Pancreas (tissue), 10 donors: ENCODE measurements at regions not wholly inside any gene's neighbourhood (a gene's known extent, or its start where the extent isn't known, plus 50 kb on each side); places are given as distances from the start of the nearest gene placed in this dataset.

Experiments used
- ATAC-seq, 4 donors: fragments of 200-7000 bp; cut with Tn5 transposase; one replicate each; pipeline versions ENCODE4 v1.8.0 to v1.9.1; 2020; ENCODE audit warnings: mild to moderate bottlenecking in 4 of 4, moderate library complexity in 4 of 4
- DNase-seq, 6 donors: peaks; one replicate each; pipeline ENCODE4 v3.0.0-alpha.2; 2020
- FAIRE-seq: peaks from 2 replicates; lab custom pipeline; 2012; peaks lifted over from hg19 to GRCh38; lab: Jason Lieb, UNC
- H3K27ac ChIP-seq, 4 donors: fragments of 200-600 bp; sonication (generic); 1 replicate in 3 of 4; 2 replicates in 1 of 4; pipeline versions ENCODE4 v1.5.0 to v1.8.0; 2020
- H3K27me3 ChIP-seq, 4 donors: fragments of 200-600 bp; one replicate each; pipeline ENCODE4 v1.8.0; 2021
- H3K36me3 ChIP-seq, 3 donors: fragments of 200-600 bp; sonication (generic) in 1 of 3; one replicate each; pipeline versions ENCODE4 v1.5.0 to v1.8.0; 2020 to 2021
- H3K4me1 ChIP-seq, 3 donors: fragments of 200-600 bp; one replicate each; pipeline ENCODE4 v1.8.0; 2021
- H3K4me3 ChIP-seq, 4 donors: fragments of 200-600 bp; sonication (generic) in 2 of 4; one replicate each; pipeline versions ENCODE4 v1.5.0 to v1.8.0; 2020 to 2021
- H3K9me3 ChIP-seq, 4 donors: fragments of 200-600 bp; one replicate each; pipeline ENCODE4 v1.8.0; 2021
- CTCF ChIP-seq, 4 donors: fragments of 200-600 bp; sonication (generic) in 3 of 4; IDR thresholded peaks; one replicate each; pipeline versions ENCODE4 v1.5.0 to v1.8.0; 2021; ENCODE audit warnings: antibody characterized with exemption in 4 of 4
- WGBS, 2 donors: extraction: QIAGEN DNeasy Blood & Tissue Kit; methylation state at CpG; one replicate each; pipeline ENCODE4 v1.1.7; 2013; 5-methylcytosine and 5-hydroxymethylcytosine counted together
- intact Hi-C, 3 donors: fragments of 100-400 bp; cut with DNase I; formaldehyde crosslinking; loops; one replicate each; pipeline versions ENCODE4 v1.11.1 to v1.14.2; 2022
- donor health status: healthy with polysubstance abuse.
- donor health status: DM: no; HTN: no; CAD: no; lungs with moderate emphysema.
- donor health status: DM: no; HTN: no; CAD: no.
- donor health status: control.
- donor health status: control.
- donor health status: Bipolar disorder and iron deficiency.
- donor health status: DM: yes; HTN: yes; CAD: no.
- donor health status: DM: no; HTN: no; CAD: no.
- donor health status: DM: no; HTN: no; CAD: no.
- donor health status: DM: yes; HTN: yes; CAD: no.

DNA sequence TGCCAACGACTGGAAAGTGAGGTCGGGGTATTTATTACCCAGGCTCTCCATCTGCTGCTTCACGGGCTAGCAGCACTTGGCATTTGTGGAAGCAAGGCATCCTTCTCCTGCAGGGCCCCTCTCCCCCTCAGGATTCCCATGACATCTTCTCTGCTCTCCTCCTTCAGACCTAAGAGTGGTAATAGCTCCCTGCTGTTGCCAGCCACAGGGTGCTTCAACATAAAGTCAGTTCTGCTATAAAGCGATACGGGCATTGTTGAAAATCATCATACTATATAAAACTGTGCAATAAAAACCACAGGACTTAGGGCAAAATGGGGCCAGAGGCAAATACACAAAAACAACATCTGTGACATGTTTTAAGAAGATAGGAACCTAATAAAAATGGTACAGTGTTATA lies 391.8 kb upstream of the ADAMTS9 start:
- H3K27me3 ChIP-seq: no peaks in the 10 kb centered on the region
- H3K4me3 ChIP-seq: no peak overlapping the region
- no peak for TF ChIP-seq CTCF (IDR thresholded peaks at IDR 0.05)
- DNase-seq (no peak), ATAC-seq (no peak), FAIRE-seq (no peak)
- no peaks in the 10 kb centered on the region for H3K4me1 ChIP-seq
- H3K36me3 ChIP-seq: no peaks in the 10 kb centered on the region
- WGBS, 2 donors: 73 to 76% methylated on average over 5 of the region's 5 CpGs
- no peak overlapping the region for H3K27ac ChIP-seq
- intact Hi-C loops: no loop called here
- H3K9me3 ChIP-seq: no peaks in the 10 kb centered on the region

DNA sequence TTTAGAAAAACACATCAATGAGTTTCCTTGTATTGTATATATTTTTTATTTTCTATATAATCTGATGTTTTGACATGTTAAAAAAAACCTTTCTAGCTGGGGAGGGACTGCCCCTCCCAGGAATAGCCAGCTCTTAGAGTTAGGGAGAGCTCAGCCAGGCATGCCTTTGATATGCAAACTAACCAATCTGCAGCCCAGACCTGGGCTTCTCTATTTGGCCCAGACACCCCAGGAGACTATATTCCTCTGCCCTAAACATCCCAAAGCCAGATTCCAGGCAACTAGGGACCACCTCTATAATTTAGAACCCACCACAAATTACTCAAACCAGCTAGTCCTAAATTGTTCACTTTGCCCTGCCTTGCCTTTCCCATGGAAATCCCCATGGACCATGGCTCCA lies 390.9 kb upstream of the ADAMTS9 start:
- DNase-seq: no peak
- ATAC-seq: no peak
- TF ChIP-seq CTCF (IDR thresholded peaks at IDR 0.05): no peak
- H3K9me3 ChIP-seq: no peaks in the 10 kb centered on the region
- no peaks in the 10 kb centered on the region for H3K27me3 ChIP-seq
- FAIRE-seq: no peak
- intact Hi-C loops: no loop called here
- no peak overlapping the region for H3K27ac ChIP-seq
- no peaks in the 10 kb centered on the region for H3K36me3 ChIP-seq
- H3K4me1 ChIP-seq: no peaks in the 10 kb centered on the region
- H3K4me3 ChIP-seq: no peak overlapping the region

GRCh38 chr3:65077124-65077523 lies 389.3 kb upstream of the ADAMTS9 start:
- no peak for ATAC-seq
- H3K4me1 ChIP-seq: no peaks in the 10 kb centered on the region

DNA sequence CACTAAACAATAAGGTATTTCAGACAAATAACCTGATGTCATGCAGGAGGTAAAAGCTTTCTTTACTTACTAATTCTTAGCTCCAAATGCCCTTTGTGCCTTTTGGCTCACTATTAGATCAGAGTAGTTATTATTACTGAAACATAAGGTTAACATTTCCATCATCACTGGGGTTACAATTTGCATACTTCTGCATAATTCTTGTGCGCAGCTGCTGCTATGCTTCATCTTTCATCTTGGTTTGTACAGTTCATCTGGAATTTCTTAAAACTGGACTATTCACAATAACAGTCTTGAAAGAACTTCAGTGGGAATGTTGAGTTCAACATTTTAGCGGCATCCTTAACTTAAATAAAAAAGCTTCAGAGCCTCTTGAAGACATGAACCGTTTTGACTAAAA lies 383.2 kb upstream of the ADAMTS9 start:
- Histone ChIP-seq H3K27ac (no peak overlapping the region), H3K9me3 (no peaks in the 10 kb centered on the region), H3K27me3 (no peaks in the 10 kb centered on the region), H3K36me3 (no peaks in the 10 kb centered on the region), H3K4me1 (no peaks in the 10 kb centered on the region), H3K4me3 (no peak overlapping the region)
- ATAC-seq: no peak
- intact Hi-C loops: no loop called here
- 70 to 86% methylated on average over 3 of the region's 3 CpGs for whole genome bisulfite sequencing, 2 donors
- no peak for TF ChIP-seq CTCF (IDR thresholded peaks at IDR 0.05)
- no peak for FAIRE-seq
- DNase-seq: no peak

More at GRCh38 chr3:65077124-65077523, 389.3 kb upstream of the ADAMTS9 start:
- TF ChIP-seq CTCF (IDR thresholded peaks at IDR 0.05): no peak
- DNase-seq: no peak
- Histone ChIP-seq H3K27ac (no peak overlapping the region), H3K27me3 (no peaks in the 10 kb centered on the region), H3K4me3 (no peak overlapping the region), H3K36me3 (no peaks in the 10 kb centered on the region), H3K9me3 (no peaks in the 10 kb centered on the region)
- 94 to 100% methylated on average over 2 of the region's 2 CpGs for WGBS, 2 donors
- no peak for FAIRE-seq
- intact Hi-C loops: no loop called here

DNA sequence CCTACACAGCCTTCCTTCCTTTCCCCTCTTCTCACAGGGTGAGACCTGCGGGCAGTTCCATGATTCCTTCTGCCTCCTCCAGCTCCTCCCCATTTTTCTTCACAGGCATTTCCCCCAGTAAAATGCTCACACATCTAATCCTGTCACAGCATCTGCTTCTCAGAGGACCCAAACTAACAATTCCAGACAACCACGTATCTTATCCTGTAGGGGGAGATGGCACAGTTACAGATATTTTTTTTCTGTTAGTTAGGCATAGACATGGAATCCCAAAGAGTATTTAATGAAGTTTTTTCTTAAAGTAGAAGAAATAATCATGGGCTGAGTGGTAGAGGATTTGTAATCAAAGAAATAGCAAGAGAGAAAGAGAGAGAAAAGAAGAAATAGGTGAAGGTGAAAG lies 373.1 kb upstream of the ADAMTS9 start:
- H3K36me3 ChIP-seq: no peaks in the 10 kb centered on the region
- intact Hi-C loops: no loop called here
- H3K4me1 ChIP-seq: no peaks in the 10 kb centered on the region
- FAIRE-seq (no peak), ATAC-seq (no peak), DNase-seq (no peak)
- H3K9me3 ChIP-seq: no peaks in the 10 kb centered on the region
- H3K27ac ChIP-seq: no peak overlapping the region
- no peaks in the 10 kb centered on the region for H3K27me3 ChIP-seq
- no peak overlapping the region for H3K4me3 ChIP-seq
- WGBS, 2 donors: 80 to 85% methylated on average over 2 of the region's 2 CpGs
- TF ChIP-seq CTCF (IDR thresholded peaks at IDR 0.05): no peak
